ENCODE measurements at regions not wholly inside any gene's neighbourhood (a gene's known extent, or its start where the extent isn't known, plus 50 kb on each side); places are given as distances from the start of the nearest gene placed in this dataset.
"Not testable (repeated sequence)": the region's sequence is repeated elsewhere in the genome, so short reads cannot be mapped to it uniquely, and the experiment has no call there.

DNA sequence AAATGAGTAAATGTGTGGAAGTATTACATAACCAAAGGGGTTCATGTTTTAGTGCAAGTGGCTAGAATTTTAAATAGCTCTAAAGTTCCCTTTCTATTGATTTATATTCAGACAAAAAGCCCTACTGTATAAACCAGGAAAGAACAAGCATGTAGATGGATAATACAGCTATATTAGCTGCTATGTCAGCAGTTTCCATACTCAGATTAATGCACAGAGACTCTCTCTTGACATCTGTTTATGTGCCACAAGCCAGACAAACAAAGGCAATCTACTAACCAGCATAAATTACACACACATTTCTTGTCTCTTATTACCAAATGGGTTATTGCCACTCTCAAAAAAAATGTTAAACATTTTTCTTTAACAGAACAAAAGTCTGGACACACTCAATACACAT lies 760.1 kb upstream of the NECTIN3 start:
- no peaks in the 10 kb centered on the region for H3K36me3 ChIP-seq (ENCODE audit: control insufficient read depth, insufficient read depth, low read length)
- TF ChIP-seq, protein P1, sequence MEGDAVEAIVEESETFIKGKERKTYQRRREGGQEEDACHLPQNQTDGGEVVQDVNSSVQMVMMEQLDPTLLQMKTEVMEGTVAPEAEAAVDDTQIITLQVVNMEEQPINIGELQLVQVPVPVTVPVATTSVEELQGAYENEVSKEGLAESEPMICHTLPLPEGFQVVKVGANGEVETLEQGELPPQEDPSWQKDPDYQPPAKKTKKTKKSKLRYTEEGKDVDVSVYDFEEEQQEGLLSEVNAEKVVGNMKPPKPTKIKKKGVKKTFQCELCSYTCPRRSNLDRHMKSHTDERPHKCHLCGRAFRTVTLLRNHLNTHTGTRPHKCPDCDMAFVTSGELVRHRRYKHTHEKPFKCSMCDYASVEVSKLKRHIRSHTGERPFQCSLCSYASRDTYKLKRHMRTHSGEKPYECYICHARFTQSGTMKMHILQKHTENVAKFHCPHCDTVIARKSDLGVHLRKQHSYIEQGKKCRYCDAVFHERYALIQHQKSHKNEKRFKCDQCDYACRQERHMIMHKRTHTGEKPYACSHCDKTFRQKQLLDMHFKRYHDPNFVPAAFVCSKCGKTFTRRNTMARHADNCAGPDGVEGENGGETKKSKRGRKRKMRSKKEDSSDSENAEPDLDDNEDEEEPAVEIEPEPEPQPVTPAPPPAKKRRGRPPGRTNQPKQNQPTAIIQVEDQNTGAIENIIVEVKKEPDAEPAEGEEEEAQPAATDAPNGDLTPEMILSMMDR (IDR thresholded peaks at IDR 0.05; ENCODE audit: insufficient read depth, low read length, poor library complexity, severe bottlenecking) = no peak
- DNase-seq (ENCODE audit: extremely low read depth, insufficient read length) = no peak
- H3K4me3 ChIP-seq (replicated peaks; ENCODE audit: low read depth, low read length) = no peak overlapping the region
- H3K27me3 ChIP-seq (replicated peaks; ENCODE audit: control insufficient read depth, insufficient read depth, low read length) = no peaks in the 10 kb centered on the region

DNA sequence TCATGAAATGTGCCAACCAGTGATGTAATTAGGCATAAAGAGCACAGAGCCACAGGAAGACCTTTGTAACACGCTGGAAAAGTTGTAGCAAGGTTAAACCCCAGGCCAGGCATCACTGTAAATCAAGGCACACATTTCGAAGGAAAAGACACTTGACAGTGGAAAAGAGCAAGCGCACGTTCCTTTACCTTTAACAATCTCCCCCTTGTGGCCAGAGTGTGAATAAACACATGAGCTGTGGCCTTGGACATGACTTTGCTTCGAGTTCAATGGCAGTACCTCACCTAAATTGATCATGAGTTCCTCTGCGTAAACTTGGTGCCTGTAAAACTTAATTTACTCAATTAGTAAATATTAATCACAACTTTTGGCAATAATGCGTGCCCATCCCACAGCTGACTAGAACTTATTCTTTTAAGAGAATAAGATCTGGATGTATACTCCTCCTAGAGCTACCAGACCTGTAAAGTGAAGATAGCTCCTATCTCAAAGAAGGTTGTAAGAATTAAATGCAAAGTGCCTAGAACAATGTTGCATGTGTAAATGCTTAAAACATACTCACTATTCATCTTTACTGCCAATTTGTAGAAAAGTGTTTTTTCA lies 757.0 kb upstream of the NECTIN3 start:
- H3K4me3 ChIP-seq (replicated peaks; ENCODE audit: low read depth, low read length) = no peak overlapping the region
- no peaks in the 10 kb centered on the region for H3K27me3 ChIP-seq (replicated peaks; ENCODE audit: control insufficient read depth, insufficient read depth, low read length)
- no peaks in the 10 kb centered on the region for H3K36me3 ChIP-seq (ENCODE audit: control insufficient read depth, insufficient read depth, low read length)
- peak; percentile 0 for DNase-seq (ENCODE audit: extremely low read depth, insufficient read length)
- TF ChIP-seq, protein P1 (IDR thresholded peaks at IDR 0.05; ENCODE audit: insufficient read depth, low read length, poor library complexity, severe bottlenecking) = peak; percentile 68

DNA sequence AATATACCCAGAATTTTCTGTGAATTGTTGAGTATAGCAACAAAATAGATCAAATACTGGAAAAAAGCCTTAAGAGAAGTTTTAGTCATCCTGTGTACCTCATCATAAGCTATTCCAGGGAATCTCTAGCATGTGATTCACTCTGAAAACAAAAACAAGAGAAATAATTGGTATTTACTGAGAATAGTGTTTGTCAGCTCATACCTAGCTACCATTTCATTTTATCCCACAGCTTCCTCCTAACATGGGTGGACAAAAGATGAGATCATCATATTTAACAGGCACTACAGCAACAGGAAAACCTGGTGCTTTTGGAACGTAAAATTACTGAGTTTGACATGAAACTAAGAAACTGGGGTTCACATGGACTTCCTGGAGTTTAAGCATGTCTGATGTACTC lies 753.5 kb upstream of the NECTIN3 start:
- H3K27me3 ChIP-seq (replicated peaks; ENCODE audit: control insufficient read depth, insufficient read depth, low read length) = no peaks in the 10 kb centered on the region
- TF ChIP-seq, protein P1 (IDR thresholded peaks at IDR 0.05; ENCODE audit: insufficient read depth, low read length, poor library complexity, severe bottlenecking) = no peak
- DNase-seq (ENCODE audit: extremely low read depth, insufficient read length) = no peak
- no peaks in the 10 kb centered on the region for H3K36me3 ChIP-seq (ENCODE audit: control insufficient read depth, insufficient read depth, low read length)
- H3K4me3 ChIP-seq (replicated peaks; ENCODE audit: low read depth, low read length) = no peak overlapping the region

DNA sequence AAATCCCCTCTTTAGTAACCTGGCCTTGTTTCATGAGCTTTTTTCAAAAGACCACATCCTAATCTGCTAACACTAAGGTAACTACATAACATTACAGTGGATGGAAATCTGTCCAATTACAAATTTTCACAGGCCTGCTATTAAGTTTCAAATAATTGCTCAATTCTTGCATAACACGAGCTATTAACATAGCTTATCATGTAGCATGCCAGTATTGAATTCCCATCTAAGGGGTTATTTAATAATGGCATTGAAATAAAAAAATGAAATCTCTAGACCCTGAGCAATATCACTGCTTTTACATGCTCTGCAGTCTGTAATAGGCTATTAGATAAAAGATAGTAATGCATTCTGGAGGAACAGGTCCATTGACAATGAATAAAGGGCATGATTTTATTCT lies 748.3 kb upstream of the NECTIN3 start:
- TF ChIP-seq, protein P1 (IDR thresholded peaks at IDR 0.05; ENCODE audit: insufficient read depth, low read length, poor library complexity, severe bottlenecking) = no peak
- Histone ChIP-seq H3K27me3 (replicated peaks; ENCODE audit: control insufficient read depth, insufficient read depth, low read length) (no peaks in the 10 kb centered on the region), H3K4me3 (replicated peaks; ENCODE audit: low read depth, low read length) (no peak overlapping the region), H3K36me3 (ENCODE audit: control insufficient read depth, insufficient read depth, low read length) (no peaks in the 10 kb centered on the region)
- DNase-seq (ENCODE audit: extremely low read depth, insufficient read length) = no peak

DNA sequence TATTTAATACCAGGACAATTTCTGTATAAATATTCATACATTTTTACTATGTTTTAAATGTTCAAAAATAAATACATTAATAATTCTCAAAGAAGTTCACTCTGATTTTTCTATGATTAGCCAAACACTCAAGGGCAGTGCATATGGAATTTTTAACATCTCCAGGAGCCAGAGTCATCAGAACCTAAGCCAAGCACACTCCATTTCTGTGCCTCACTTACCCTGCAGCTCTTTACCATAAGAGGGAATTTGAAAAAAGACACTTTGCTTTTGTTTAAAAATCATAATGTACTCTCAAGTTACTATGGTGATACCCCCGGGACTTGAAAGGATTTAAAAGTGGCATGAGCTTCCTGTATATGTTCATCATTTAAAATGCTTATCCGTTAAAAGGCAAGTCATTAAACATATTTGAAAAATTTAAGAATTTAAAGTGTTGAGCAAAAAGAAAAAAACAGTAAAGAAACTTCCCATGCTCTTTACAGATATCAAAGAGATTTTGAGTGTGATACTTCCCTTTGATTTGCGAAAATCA lies 747.4 kb upstream of the NECTIN3 start:
- Histone ChIP-seq H3K4me3 (replicated peaks; ENCODE audit: low read depth, low read length) (no peak overlapping the region), H3K27me3 (replicated peaks; ENCODE audit: control insufficient read depth, insufficient read depth, low read length) (no peaks in the 10 kb centered on the region), H3K36me3 (ENCODE audit: control insufficient read depth, insufficient read depth, low read length) (no peaks in the 10 kb centered on the region)
- no peak for DNase-seq (ENCODE audit: extremely low read depth, insufficient read length)
- TF ChIP-seq, protein P1 (IDR thresholded peaks at IDR 0.05; ENCODE audit: insufficient read depth, low read length, poor library complexity, severe bottlenecking) = no peak

DNA sequence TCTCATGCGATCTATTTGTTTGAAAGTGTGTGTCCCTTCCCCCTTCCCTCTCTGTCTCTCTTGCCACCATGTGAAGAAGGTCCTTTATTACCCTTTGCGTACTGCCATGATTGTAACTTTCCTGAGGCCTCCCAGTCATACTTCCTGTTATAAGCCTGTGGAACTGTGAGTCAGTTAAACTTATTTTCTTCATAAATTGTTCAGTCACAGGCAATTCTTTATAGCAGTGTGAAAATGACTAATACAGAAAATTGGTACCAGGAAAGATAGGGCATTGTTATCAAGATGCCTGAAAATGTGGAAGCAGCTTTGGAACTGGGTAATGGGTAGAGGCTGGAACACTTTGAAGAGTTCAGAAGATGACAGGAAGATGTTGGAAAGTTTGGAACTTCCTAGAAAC lies 743.7 kb upstream of the NECTIN3 start:
- Histone ChIP-seq H3K4me3 (replicated peaks; ENCODE audit: low read depth, low read length) (no peak overlapping the region), H3K36me3 (ENCODE audit: control insufficient read depth, insufficient read depth, low read length) (no peaks in the 10 kb centered on the region), H3K27me3 (replicated peaks; ENCODE audit: control insufficient read depth, insufficient read depth, low read length) (no peaks in the 10 kb centered on the region)
- TF ChIP-seq, protein P1 (IDR thresholded peaks at IDR 0.05; ENCODE audit: insufficient read depth, low read length, poor library complexity, severe bottlenecking) = no peak
- no peak for DNase-seq (ENCODE audit: extremely low read depth, insufficient read length)

DNA sequence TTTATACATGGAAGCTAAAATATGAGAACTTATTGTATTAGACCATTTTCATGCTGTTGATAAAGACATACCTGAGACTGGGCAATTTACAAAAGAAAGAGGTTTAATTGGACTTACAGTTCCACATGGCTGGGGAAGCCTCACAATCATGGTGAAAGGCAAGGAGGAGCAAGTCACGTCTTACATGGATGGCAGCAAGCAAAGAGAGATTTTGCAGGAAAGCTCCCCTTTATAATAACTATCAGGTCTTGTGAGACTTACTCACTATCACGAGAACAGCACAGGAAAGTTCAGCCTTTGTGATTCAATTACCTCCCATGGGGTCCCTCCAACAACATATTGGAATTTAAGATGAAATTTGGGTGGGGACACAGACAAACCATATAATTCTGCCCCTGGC lies 740.1 kb upstream of the NECTIN3 start:
- not testable (repeated sequence) for DNase-seq (ENCODE audit: extremely low read depth, insufficient read length); H3K27me3 ChIP-seq (replicated peaks; ENCODE audit: control insufficient read depth, insufficient read depth, low read length); H3K36me3 ChIP-seq (ENCODE audit: control insufficient read depth, insufficient read depth, low read length); H3K4me3 ChIP-seq (replicated peaks; ENCODE audit: low read depth, low read length)
